ENCODE measurements at regions not wholly inside any gene's neighbourhood (a gene's known extent, or its start where the extent isn't known, plus 50 kb on each side); places are given as distances from the start of the nearest gene placed in this dataset.

DNA sequence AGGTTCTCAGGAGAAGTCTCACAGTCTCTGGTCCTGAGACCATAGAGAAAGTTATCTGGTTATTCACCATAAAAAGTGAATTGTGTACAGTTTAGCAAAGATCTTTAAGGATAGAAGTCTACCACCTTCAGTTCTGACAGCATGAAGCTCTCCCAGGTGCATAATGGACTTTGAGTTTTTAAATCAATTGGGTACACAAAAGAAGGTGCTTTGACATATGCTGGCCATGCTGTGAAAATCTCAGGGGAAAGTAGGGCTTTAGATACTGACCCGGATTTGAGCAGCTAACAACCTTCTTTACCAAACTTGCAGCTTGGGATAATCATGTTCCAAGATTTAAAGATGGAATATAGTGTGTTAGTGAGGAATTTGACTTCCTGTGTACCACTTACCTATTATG, 264.2 kb downstream of the ZSWIM6 start:
- Histone ChIP-seq H3K27me3 (ENCODE audit: insufficient read depth, low read length) (no peaks in the 10 kb centered on the region), H3K36me3 (ENCODE audit: insufficient read depth, low read length) (no peaks in the 10 kb centered on the region), H3K27ac (ENCODE audit: low read depth, low read length) (no peak overlapping the region), H3K9me3 (ENCODE audit: insufficient read depth, low read depth, low read length) (peaks cover 3% of the 10 kb centered on the region; the same call in 1 of the 2 replicates), H3K4me1 (ENCODE audit: insufficient read depth, low read length) (no peaks in the 10 kb centered on the region), H3K9ac (ENCODE audit: low read depth, low read length) (no peak overlapping the region), H3K4me3 (ENCODE audit: low read length) (no peak overlapping the region)
- WGBS: 100% methylated on average over 1 of the region's 1 CpG

GRCh38 chr5:61597684-61598083, 265.6 kb downstream of the ZSWIM6 start:
- Histone ChIP-seq H3K9me3 (ENCODE audit: insufficient read depth, low read depth, low read length) (peaks cover 3% of the 10 kb centered on the region; the same call in 1 of the 2 replicates), H3K36me3 (ENCODE audit: insufficient read depth, low read length) (no peaks in the 10 kb centered on the region), H3K4me3 (ENCODE audit: low read length) (no peak overlapping the region), H3K27ac (ENCODE audit: low read depth, low read length) (no peak overlapping the region), H3K27me3 (ENCODE audit: insufficient read depth, low read length) (no peaks in the 10 kb centered on the region), H3K9ac (ENCODE audit: low read depth, low read length) (no peak overlapping the region), H3K4me1 (ENCODE audit: insufficient read depth, low read length) (no peaks in the 10 kb centered on the region)

- Histone ChIP-seq H3K27ac (ENCODE audit: low read depth, low read length) (no peak overlapping the region), H3K4me1 (ENCODE audit: insufficient read depth, low read length) (no peaks in the 10 kb centered on the region), H3K36me3 (ENCODE audit: insufficient read depth, low read length) (no peaks in the 10 kb centered on the region), H3K9ac (ENCODE audit: low read depth, low read length) (no peak overlapping the region), H3K27me3 (ENCODE audit: insufficient read depth, low read length) (no peaks in the 10 kb centered on the region), H3K9me3 (ENCODE audit: insufficient read depth, low read depth, low read length) (peaks cover 3% of the 10 kb centered on the region; the same call in 1 of the 2 replicates), H3K4me3 (ENCODE audit: low read length) (no peak overlapping the region)
- WGBS: 94% methylated on average over 3 of the region's 3 CpGs
Observed at GRCh38 chr5:61598126-61598525, 266.1 kb downstream of the ZSWIM6 start.

DNA sequence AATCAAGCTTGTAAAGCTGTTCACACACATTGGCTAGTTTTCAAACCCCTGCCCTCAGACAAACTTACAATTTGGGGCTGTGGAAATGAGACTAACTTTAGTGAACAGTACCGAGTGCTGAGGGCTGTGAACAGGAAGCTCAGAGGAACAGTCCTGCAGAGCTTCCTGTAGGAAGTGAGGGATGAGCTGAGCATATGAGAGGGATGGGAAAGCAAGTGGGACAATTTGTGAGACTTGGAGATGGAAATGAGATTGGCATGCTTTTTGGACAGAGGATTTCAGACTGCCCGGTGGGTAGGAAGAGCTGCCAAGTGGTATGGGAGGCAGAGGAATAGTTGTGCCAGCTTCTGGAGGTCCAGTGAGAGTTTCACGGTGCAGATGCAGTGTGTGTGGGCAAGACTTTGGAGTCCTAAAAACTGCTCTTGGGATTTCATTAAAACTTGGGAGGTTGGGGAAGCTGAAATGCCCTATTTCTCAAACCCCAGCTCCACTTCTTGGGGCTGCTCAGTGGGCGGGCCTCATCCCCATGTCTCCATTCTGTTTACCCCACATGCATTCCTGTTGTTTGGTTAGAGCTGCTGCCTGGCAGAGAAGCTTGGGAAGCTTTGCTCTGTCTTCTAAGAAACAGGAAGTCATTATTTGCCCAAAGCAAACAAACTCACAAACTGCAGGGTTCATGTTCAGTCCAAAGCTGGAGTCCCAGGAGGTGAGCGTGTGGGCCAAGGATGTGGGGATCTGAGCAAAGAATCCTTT, 267.5 kb downstream of the ZSWIM6 start:
- no peak overlapping the region for H3K27ac ChIP-seq (ENCODE audit: low read depth, low read length)
- no peak overlapping the region for H3K4me3 ChIP-seq (ENCODE audit: low read length)
- no peaks in the 10 kb centered on the region for H3K36me3 ChIP-seq (ENCODE audit: insufficient read depth, low read length)
- no peak overlapping the region for H3K9ac ChIP-seq (ENCODE audit: low read depth, low read length)
- no peaks in the 10 kb centered on the region for H3K27me3 ChIP-seq (ENCODE audit: insufficient read depth, low read length)
- 88% methylated on average over 5 of the region's 5 CpGs for WGBS
- peaks cover 3% of the 10 kb centered on the region; the same call in 1 of the 2 replicates for H3K9me3 ChIP-seq (ENCODE audit: insufficient read depth, low read depth, low read length)
- no peaks in the 10 kb centered on the region for H3K4me1 ChIP-seq (ENCODE audit: insufficient read depth, low read length)

DNA sequence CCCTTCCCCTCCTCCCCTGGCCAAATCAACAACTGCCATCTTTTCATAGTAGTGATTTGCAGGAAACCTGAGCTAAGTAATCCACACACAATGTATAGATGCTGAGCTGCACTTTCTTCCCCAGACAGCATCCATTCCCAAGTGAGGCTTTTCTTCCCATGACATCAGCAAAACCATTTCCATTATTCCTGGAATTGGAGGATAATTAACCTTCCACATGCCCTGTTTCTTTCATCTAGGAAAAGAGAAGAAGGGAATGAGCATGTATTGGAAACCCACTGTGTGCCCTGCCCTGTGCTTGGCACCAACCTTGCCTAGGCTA, 268.0 kb downstream of the ZSWIM6 start:
- peaks cover 3% of the 10 kb centered on the region; the same call in 1 of the 2 replicates for H3K9me3 ChIP-seq (ENCODE audit: insufficient read depth, low read depth, low read length)
- no peaks in the 10 kb centered on the region for H3K27me3 ChIP-seq (ENCODE audit: insufficient read depth, low read length)
- no peak overlapping the region for H3K27ac ChIP-seq (ENCODE audit: low read depth, low read length)
- H3K9ac ChIP-seq (ENCODE audit: low read depth, low read length): no peak overlapping the region
- no peaks in the 10 kb centered on the region for H3K36me3 ChIP-seq (ENCODE audit: insufficient read depth, low read length)
- no peak overlapping the region for H3K4me3 ChIP-seq (ENCODE audit: low read length)
- no peaks in the 10 kb centered on the region; the same call in 1 of the 2 replicates for H3K4me1 ChIP-seq (ENCODE audit: insufficient read depth, low read length)

DNA sequence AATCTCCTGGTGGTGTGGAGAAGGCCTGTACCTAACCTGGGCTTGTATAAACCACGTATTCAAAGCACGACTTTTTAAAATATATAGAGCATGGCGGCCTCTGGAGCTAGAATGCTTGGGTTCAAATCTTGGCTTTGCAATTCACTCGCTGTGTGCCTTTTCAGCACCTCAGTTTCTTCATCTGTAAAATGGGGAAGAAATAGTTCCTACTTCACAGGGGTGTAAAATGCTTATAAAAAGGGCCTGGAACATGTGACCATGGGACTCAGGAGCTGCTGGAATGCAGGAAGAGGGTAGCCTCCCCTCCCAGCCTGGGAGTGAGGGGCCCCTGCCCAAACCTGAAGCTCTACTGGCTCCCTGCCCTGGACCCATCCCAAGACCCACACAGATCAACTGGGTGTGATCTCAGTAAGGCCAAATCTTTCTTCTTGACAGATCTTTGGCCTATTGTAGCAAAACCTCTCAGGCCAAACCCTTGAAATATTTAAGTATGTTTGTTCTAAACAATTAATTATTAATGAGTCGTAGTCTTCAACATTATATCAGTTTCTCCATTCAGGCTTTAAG, 269.0 kb downstream of the ZSWIM6 start:
- Histone ChIP-seq H3K4me1 (ENCODE audit: insufficient read depth, low read length) (no peaks in the 10 kb centered on the region; the same call in 1 of the 2 replicates), H3K27ac (ENCODE audit: low read depth, low read length) (no peak overlapping the region), H3K4me3 (ENCODE audit: low read length) (no peak overlapping the region), H3K9ac (ENCODE audit: low read depth, low read length) (no peak overlapping the region), H3K9me3 (ENCODE audit: insufficient read depth, low read depth, low read length) (peaks cover 3% of the 10 kb centered on the region; the same call in 1 of the 2 replicates), H3K27me3 (ENCODE audit: insufficient read depth, low read length) (no peaks in the 10 kb centered on the region), H3K36me3 (ENCODE audit: insufficient read depth, low read length) (no peaks in the 10 kb centered on the region)
- 92% methylated on average over 4 of the region's 5 CpGs for WGBS

- H3K4me1 ChIP-seq (ENCODE audit: insufficient read depth, low read length): no peaks in the 10 kb centered on the region; the same call in 1 of the 2 replicates
- H3K27ac ChIP-seq (ENCODE audit: low read depth, low read length): no peak overlapping the region
- H3K4me3 ChIP-seq (ENCODE audit: low read length): no peak overlapping the region
- no peaks in the 10 kb centered on the region for H3K36me3 ChIP-seq (ENCODE audit: insufficient read depth, low read length)
- H3K9ac ChIP-seq (ENCODE audit: low read depth, low read length): no peak overlapping the region
- no peaks in the 10 kb centered on the region for H3K9me3 ChIP-seq (ENCODE audit: insufficient read depth, low read depth, low read length)
- no peaks in the 10 kb centered on the region for H3K27me3 ChIP-seq (ENCODE audit: insufficient read depth, low read length)
- 84% methylated on average over 6 of the region's 6 CpGs for WGBS
Observed at GRCh38 chr5:61603211-61603908, 271.3 kb downstream of the ZSWIM6 start.

DNA sequence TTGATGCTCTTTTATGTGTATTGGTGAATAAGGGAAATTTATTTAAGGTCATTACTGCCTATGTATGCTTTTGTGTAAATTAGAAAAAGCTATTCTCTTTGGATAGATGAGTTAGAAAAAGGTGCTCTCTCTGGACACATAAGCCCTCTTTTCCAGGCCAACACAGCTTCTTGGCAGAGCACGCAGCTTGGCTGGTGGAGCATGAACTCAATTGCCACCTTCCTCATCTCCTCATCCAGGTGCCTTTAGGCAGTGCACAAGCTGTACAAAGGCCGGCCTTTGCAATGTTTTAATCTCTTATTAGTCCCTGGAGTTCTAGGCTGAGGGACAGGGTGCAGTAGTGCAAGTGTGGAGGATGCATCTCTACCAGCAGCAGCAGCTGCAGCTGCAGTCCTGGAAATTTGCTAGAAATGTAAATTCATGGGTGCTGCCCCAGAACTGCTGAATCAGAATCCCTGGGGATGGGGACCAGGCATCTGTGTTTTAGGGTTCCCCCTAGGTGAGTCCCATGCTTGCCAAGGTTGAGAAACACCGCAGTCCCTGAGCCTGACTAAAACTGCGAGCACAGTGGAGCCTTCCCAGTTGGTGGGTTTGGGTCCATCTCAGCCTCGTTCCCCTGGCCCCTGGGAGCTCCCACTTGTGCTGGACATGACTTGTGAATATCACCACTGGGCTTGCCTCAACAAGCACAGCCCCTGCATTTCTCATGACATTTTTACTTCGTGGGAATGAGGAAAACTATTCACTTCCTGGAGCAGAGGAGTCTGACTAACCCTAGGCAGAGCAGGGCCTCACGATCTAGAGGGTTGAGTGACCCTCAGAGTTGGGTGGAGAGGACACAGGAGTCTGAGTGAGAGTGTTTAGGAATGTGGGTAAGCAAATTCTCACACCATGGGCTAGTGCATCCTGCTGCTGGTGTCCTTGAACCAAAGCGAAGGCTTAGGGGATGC, 272.3 kb downstream of the ZSWIM6 start:
- Histone ChIP-seq H3K36me3 (ENCODE audit: insufficient read depth, low read length) (no peaks in the 10 kb centered on the region), H3K9me3 (ENCODE audit: insufficient read depth, low read depth, low read length) (no peaks in the 10 kb centered on the region), H3K27ac (ENCODE audit: low read depth, low read length) (no peak overlapping the region), H3K4me3 (ENCODE audit: low read length) (no peak overlapping the region), H3K4me1 (ENCODE audit: insufficient read depth, low read length) (no peaks in the 10 kb centered on the region; the same call in 1 of the 2 replicates), H3K27me3 (ENCODE audit: insufficient read depth, low read length) (no peaks in the 10 kb centered on the region), H3K9ac (ENCODE audit: low read depth, low read length) (no peak overlapping the region)
- 91% methylated on average over 8 of the region's 8 CpGs for WGBS

DNA sequence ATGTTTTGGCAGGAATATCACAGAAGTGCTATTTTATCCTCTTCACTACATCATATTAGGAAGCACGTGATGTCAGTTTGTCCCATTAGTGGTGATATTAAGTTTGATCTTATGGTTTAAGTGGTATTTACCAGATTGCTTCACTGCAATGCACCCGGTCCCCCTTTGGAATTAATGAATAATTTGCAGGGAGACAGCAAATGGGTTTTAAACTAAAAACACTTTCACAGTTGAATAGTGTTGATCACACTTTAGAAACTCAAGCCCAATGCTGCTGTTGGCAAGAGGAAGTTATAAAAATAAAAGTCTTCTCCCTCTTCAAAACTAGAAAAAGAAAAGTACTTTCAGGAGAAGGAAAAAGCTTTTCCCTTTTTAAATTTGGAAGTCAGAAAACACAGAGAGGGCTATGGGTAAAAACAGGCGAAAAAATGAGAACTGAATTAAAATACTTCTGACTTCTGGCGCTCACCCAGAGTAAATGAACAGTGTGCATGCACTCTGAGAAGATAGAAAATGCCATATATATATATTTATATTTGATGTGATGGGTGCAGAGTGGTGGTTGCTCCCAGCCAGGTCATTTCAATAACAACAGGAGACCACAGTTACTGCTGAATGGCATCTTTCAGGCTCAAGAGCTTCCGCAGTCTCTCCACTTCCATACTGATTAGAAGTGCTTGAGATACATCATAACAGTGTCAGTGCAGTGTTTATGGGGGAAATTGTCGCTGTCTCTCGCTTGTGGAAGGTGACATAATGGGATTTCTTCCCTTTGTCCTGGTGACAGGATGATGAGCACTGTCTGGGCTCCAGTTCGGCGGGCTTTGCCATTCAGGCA, 278.0 kb downstream of the ZSWIM6 start:
- 83% methylated on average over 9 of the region's 9 CpGs for whole genome bisulfite sequencing
- Histone ChIP-seq H3K9ac (ENCODE audit: low read depth, low read length) (no peak overlapping the region), H3K9me3 (ENCODE audit: insufficient read depth, low read depth, low read length) (no peaks in the 10 kb centered on the region), H3K27ac (ENCODE audit: low read depth, low read length) (no peak overlapping the region), H3K27me3 (ENCODE audit: insufficient read depth, low read length) (no peaks in the 10 kb centered on the region), H3K4me3 (ENCODE audit: low read length) (no peak overlapping the region), H3K4me1 (ENCODE audit: insufficient read depth, low read length) (peaks cover 15% of the 10 kb centered on the region), H3K36me3 (ENCODE audit: insufficient read depth, low read length) (no peaks in the 10 kb centered on the region)

GRCh38 chr5:61610678-61611024, 278.6 kb downstream of the ZSWIM6 start:
- Histone ChIP-seq H3K4me3 (ENCODE audit: low read length) (no peak overlapping the region), H3K4me1 (ENCODE audit: insufficient read depth, low read length) (peaks cover 15% of the 10 kb centered on the region), H3K36me3 (ENCODE audit: insufficient read depth, low read length) (no peaks in the 10 kb centered on the region), H3K9ac (ENCODE audit: low read depth, low read length) (no peak overlapping the region), H3K27me3 (ENCODE audit: insufficient read depth, low read length) (no peaks in the 10 kb centered on the region), H3K27ac (ENCODE audit: low read depth, low read length) (no peak overlapping the region), H3K9me3 (ENCODE audit: insufficient read depth, low read depth, low read length) (no peaks in the 10 kb centered on the region)
- 79% methylated on average over 7 of the region's 7 CpGs for WGBS
